HUES6 (cell line): ENCODE measurements at regions not wholly inside any gene's neighbourhood (a gene's known extent, or its start where the extent isn't known, plus 50 kb on each side); places are given as distances from the start of the nearest gene placed in this dataset.

Experiments used
- H3K27ac ChIP-seq: 2 replicates; pipeline ENCODE4 v1.7.0; 2013; ENCODE audit warnings: low read depth, mild to moderate bottlenecking, low read length, inconsistent platforms
- H3K27me3 ChIP-seq: 2 replicates; pipeline ENCODE4 v1.6.1; 2013; ENCODE audit warnings: low read length; ENCODE audit not compliant: control insufficient read depth, insufficient read depth
- H3K36me3 ChIP-seq: 2 replicates; pipeline ENCODE4 v1.6.1; 2013; ENCODE audit warnings: low read length; ENCODE audit not compliant: control insufficient read depth, insufficient read depth
- H3K4me1 ChIP-seq: 2 replicates; pipeline ENCODE4 v1.6.1; 2013; ENCODE audit warnings: low read length; ENCODE audit not compliant: control insufficient read depth, insufficient read depth
- H3K4me3 ChIP-seq: 2 replicates; pipeline ENCODE4 v1.5.1; 2013; ENCODE audit warnings: low read depth, low read length
- H3K9ac ChIP-seq: one replicate; pipeline ENCODE4 v1.6.1; 2013; ENCODE audit warnings: mild to moderate bottlenecking, low read length
- H3K9me3 ChIP-seq: 2 replicates; pipeline ENCODE4 v1.6.1; 2013; ENCODE audit warnings: low read depth, low read length; ENCODE audit not compliant: control insufficient read depth, insufficient read depth

DNA sequence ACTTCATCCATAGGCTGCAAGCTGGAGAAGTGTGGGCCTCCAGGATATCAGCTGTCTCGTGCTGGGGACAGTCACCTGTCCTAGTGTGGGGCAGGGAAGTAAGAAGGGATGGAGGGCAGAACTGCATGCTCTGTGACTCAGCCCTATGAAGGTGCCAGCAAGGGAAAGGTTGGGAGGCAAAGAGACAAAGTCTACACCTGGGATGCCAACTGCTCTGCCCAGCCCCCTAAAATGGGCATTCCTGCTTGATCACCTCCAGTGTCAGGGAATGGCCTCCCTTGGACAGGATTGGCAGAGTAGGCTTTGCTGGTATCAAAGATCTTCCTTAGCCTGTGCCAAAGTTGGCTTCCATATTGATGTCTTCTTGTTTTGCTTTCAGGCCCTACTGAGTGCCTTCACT is 335.0 kb downstream of the BCL11B start:
- Histone ChIP-seq H3K4me3 (no peak overlapping the region), H3K9ac (no peak overlapping the region), H3K9me3 (no peaks in the 10 kb centered on the region), H3K27ac (no peak overlapping the region), H3K27me3 (no peaks in the 10 kb centered on the region; the same call in 1 of the 2 replicates), H3K36me3 (no peaks in the 10 kb centered on the region), H3K4me1 (no peaks in the 10 kb centered on the region)

DNA sequence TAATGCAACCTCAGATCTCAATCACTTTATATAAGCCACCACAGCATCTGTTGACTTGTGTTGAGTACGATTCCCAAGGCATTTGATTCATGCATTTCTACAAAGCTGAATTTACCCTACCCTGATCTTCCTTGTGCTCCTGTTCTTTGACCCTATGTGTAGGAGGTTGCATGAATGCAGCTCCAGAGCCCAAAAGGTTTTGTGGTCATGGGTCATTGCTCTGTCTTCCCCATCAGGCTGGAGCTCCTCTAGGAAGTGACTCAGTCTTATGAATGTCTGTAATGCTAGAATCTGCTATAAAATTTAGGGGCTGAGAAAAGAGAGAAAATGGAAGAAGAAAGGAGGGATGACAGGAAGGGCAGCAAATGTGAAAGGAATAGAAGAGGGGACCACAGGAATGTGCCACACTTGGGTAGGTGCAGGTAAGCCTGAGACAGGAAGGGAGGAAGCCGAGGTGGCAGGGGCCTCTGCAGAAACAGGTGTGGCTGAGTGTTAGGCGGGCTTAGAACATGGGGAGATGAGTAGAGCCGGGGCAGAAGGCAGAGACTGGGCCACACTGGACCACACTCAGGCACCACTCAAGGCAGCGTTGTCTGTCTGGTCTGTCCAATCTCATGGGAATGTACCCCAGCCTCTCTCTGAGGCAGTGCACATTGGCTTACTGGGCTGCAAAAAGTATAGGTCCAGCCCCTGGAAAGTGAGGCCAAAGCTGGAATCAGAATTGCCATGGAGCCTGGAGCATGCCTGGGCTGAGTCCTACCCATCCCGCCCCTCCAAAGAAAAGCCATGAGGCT is 334.1 kb downstream of the BCL11B start:
- H3K9me3 ChIP-seq: no peaks in the 10 kb centered on the region
- no peaks in the 10 kb centered on the region for H3K4me1 ChIP-seq
- H3K27ac ChIP-seq: no peak overlapping the region
- no peaks in the 10 kb centered on the region for H3K36me3 ChIP-seq
- H3K4me3 ChIP-seq: no peak overlapping the region
- H3K9ac ChIP-seq: no peak overlapping the region
- no peaks in the 10 kb centered on the region; the same call in 1 of the 2 replicates for H3K27me3 ChIP-seq

DNA sequence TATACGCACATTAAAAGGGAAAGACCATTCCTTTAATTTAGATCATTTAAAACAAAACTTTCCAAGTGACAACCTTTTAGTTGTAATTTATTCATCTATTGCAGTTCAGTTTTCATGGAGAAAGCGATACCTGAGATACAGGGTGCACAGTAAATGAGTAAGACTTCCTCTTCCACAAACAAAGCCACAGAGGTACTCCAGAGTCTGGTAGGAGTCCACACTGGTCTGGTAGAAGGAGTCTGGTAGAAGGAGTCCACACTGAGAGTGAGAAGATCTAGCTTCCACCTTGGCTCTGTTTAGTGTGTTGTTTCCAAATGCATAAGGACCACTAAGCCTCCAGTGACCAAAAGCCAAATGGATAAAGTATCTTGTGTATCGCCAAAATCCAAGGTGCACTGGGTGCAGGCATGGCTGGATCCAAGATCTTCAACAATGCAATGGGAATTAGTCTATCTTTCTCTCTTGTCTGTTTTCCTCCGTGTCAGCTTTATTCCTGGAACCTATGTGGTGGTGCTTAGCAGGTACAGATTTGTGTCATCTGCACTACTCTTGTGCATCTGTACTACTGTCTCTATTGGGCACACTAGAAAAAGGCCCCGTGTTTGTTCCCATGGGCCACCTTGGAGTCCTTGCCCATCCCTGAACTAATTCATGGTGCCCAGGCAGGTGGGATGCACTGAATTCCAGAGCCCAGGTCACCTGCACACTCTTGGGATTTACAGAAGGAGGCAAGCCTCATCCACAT is 331.1 kb downstream of the BCL11B start:
- no peaks in the 10 kb centered on the region for H3K4me1 ChIP-seq
- no peak overlapping the region for H3K4me3 ChIP-seq
- H3K9ac ChIP-seq: no peak overlapping the region
- no peaks in the 10 kb centered on the region for H3K9me3 ChIP-seq
- H3K36me3 ChIP-seq: no peaks in the 10 kb centered on the region
- H3K27ac ChIP-seq: no peak overlapping the region
- H3K27me3 ChIP-seq: no peaks in the 10 kb centered on the region; the same call in 1 of the 2 replicates

DNA sequence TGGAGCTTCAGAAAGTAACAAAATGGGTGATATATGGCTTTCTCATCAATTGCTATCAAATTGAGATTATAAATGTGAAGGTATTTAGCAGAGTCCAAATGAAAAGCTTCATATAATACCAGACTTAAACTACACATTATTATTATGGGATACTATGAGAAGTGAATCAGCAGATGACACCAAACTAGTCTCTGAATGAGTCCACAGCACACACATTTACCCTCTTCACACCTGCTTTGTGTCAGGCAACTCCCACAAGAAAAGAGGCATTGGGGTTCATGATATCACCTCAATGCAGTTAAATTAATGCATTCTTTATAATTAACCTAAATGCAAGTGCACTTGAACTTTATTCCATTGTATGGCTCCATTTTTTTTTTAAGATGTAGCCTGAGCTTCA is 330.5 kb downstream of the BCL11B start:
- no peaks in the 10 kb centered on the region for H3K4me1 ChIP-seq
- H3K9me3 ChIP-seq: no peaks in the 10 kb centered on the region
- H3K36me3 ChIP-seq: no peaks in the 10 kb centered on the region
- H3K4me3 ChIP-seq: no peak overlapping the region
- H3K9ac ChIP-seq: no peak overlapping the region
- no peaks in the 10 kb centered on the region; the same call in 1 of the 2 replicates for H3K27me3 ChIP-seq
- H3K27ac ChIP-seq: no peak overlapping the region

DNA sequence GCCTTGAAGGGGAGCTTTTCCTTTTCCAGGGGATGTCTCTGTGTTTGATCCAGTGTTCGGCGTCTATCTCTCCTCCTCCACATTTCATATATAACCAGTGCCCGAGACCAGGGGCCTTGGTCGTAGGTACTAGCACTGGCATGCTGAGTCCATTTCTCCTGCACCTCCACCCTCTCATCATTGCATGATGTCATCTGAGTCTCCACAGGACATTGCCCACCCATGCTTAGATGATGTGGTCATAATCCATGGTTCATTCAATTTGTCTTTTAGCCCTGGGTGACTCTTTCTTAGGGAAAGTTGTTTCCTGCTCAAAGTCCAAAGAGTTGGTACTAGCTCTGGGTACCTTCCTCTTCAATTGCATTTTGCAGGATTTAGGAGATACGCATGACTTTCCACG is 328.1 kb downstream of the BCL11B start:
- Histone ChIP-seq H3K9ac (no peak overlapping the region), H3K27me3 (no peaks in the 10 kb centered on the region), H3K4me1 (no peaks in the 10 kb centered on the region), H3K4me3 (no peak overlapping the region), H3K27ac (no peak overlapping the region), H3K9me3 (no peaks in the 10 kb centered on the region), H3K36me3 (no peaks in the 10 kb centered on the region)

DNA sequence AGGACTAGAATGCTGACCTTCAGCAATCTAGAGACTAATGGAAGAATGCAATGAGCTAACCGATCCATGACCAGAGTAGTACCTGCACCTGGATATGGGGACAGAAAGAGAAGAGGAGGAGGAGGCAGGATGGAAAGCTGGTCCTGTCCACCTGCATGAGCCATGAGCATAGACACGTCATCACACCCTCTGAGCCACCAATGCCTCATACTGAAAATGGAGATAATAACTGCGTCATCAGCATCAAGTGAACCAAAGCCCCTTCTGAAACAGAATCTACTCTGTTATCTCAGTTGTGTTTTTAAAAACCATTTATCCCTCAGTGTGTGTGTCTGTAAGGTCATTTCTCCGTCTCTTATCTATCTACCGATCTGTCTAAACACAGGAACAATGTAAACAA is 327.0 kb downstream of the BCL11B start:
- Histone ChIP-seq H3K9ac (no peak overlapping the region), H3K27me3 (no peaks in the 10 kb centered on the region), H3K4me1 (no peaks in the 10 kb centered on the region; the same call in 1 of the 2 replicates), H3K9me3 (no peaks in the 10 kb centered on the region), H3K36me3 (no peaks in the 10 kb centered on the region), H3K27ac (no peak overlapping the region), H3K4me3 (no peak overlapping the region)

DNA sequence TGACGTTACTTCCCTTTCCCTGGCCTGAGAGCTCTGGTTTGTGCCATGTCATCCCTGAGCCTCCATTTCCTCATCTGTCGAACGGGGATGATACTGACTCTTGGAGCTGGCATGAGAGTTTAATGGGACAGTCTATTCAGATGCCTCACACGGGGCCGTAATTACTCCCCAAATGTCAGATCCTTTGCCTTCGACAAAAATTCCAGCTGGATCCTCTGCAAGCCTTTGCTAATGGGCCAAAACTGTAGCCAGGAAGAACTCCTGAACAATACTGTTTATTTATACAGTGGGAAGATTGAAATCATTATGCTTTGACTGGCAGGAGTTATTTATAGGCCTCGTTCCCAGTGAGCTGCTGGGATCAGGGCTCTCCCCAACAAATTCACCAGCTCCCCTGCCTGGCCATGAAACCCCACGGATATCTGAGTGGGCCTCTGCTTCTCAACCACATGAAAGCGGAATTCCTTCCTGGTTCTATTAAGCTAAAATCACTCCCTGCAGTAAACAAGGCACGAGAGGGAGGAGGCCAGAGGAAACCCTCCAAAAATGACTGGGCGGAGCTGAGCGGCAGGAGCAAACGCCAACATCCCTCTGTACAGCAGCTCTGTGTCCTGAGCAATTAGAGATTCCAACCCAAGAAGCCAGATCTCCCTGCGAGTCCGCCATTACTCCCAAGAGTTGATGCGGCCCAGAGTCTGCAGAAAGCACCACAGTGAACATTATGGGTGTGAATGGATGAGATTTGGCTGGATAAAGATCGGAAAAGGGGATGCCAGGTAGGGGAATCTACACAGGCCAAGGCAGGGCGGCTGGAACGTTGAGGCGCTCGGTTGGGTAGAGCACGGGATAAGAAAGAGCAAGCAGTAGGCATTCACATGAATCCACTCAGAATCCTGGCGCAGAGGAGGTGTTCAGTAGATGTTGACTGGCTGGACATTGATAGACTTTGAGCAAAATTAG is 326.1 kb downstream of the BCL11B start:
- H3K27ac ChIP-seq: no peak overlapping the region
- H3K36me3 ChIP-seq: no peaks in the 10 kb centered on the region
- no peak overlapping the region for H3K4me3 ChIP-seq
- H3K9ac ChIP-seq: no peak overlapping the region
- no peaks in the 10 kb centered on the region for H3K9me3 ChIP-seq
- no peaks in the 10 kb centered on the region; the same call in 1 of the 2 replicates for H3K4me1 ChIP-seq
- no peaks in the 10 kb centered on the region for H3K27me3 ChIP-seq

DNA sequence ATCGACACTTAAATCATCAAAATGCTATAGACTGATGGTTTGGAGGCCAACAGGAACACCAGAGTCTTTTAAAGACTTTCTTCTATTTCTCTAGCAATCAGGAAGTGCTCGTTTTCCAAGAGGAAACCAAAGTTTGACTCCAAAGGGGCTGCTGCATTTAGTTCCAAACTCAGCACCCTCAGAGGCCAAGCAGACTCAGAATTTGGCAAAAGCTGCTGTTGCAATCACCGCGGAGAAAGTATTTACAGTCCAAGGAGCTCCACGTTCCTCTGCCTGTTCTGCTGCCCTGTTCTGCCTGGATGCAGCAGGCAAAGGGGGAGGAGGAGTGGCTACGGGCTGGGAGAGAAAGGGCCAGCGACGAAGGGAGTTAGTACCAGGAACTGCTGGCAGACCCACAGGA is 325.1 kb downstream of the BCL11B start:
- Histone ChIP-seq H3K4me1 (no peaks in the 10 kb centered on the region; the same call in 1 of the 2 replicates), H3K9ac (no peak overlapping the region), H3K4me3 (no peak overlapping the region), H3K36me3 (no peaks in the 10 kb centered on the region), H3K9me3 (no peaks in the 10 kb centered on the region), H3K27ac (no peak overlapping the region), H3K27me3 (no peaks in the 10 kb centered on the region)

DNA sequence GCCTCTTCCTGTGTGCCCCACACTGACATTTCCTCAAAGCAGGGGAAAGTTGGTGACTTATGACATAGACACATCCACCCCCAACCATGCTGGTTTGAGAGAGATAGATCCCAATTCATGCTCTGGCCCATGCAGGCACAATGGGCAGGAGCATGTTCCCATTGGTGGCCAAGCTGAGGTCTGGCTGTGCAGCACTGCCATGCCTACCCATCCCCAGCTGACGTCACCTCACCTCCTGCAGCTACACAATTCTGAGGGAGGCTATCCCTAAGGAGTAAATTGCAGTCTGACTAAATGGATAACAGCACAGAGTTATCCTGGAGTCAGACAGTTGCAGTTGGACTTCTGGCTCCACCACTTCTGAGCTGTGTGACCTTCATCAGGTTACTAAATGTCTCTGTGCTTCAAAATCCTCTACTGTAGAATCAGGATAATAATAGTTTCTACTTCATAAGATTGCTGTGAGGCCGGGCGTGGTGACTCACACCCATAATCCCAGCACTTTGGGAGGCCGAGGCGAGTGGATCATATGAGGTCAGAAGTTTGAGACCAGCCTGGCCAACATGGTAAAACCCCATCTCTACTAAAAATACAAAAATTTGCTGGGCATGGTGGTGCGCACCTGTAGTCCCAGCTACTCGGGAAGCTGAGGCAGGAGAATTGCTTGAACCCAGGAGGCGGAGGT is 323.9 kb downstream of the BCL11B start:
- no peaks in the 10 kb centered on the region for H3K9me3 ChIP-seq
- no peaks in the 10 kb centered on the region; the same call in 1 of the 2 replicates for H3K4me1 ChIP-seq
- H3K27me3 ChIP-seq: no peaks in the 10 kb centered on the region
- H3K36me3 ChIP-seq: no peaks in the 10 kb centered on the region
- H3K9ac ChIP-seq: no peak overlapping the region
- no peak overlapping the region for H3K4me3 ChIP-seq
- H3K27ac ChIP-seq: no peak overlapping the region

DNA sequence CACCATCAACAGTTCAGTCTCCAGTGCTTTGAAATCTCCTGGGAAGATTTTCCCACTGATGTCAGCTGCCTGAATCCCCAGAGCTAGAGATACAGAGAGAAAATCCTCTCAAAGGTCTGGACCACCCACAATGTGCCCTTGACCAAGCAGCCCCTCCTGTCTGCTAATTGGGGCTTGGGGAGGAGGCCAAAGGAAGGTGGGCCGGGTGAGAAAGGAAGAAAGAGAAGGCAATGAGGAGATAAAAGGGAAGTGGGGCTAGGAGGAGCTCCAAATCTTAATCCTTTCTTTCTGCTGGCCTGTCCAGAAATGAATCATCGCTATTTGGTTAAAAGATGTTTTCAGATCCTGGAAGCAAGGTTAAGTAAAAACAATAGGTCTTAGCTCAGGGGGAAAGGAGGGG is 322.9 kb downstream of the BCL11B start:
- Histone ChIP-seq H3K9ac (no peak overlapping the region), H3K4me3 (no peak overlapping the region), H3K27ac (no peak overlapping the region), H3K36me3 (no peaks in the 10 kb centered on the region), H3K9me3 (no peaks in the 10 kb centered on the region), H3K27me3 (no peaks in the 10 kb centered on the region), H3K4me1 (no peaks in the 10 kb centered on the region; the same call in 1 of the 2 replicates)
